NCI-H2196 treated with DMSO at 0.1 percent for 48 hours (cell line): ENCODE measurements at regions not wholly inside any gene's neighbourhood (a gene's known extent, or its start where the extent isn't known, plus 50 kb on each side); places are given as distances from the start of the nearest gene placed in this dataset.

Source experiments
- DNase-seq: peaks from one replicate; lab custom pipeline; 2025; ENCODE audit not compliant: unreplicated experiment; lab: John Stamatoyannopoulos, UW

GRCh38 chr9:23567516-23568165, 258.4 kb downstream of the ELAVL2 start:
- no peak for DNase-seq

GRCh38 chr9:23571414-23572104, 254.5 kb downstream of the ELAVL2 start:
- no peak for DNase-seq

GRCh38 chr9:23573800-23574199, 252.2 kb downstream of the ELAVL2 start:
- DNase-seq, result no peak

GRCh38 chr9:23577611-23578010, 248.4 kb downstream of the ELAVL2 start:
- DNase-seq, result no peak

- DNase-seq, result no peak
Observed at GRCh38 chr9:23581931-23582330, 244.1 kb downstream of the ELAVL2 start.

GRCh38 chr9:23582836-23583235, 243.2 kb downstream of the ELAVL2 start:
- no peak for DNase-seq

- no peak for DNase-seq
Observed at GRCh38 chr9:23586906-23587305, 239.1 kb downstream of the ELAVL2 start.

- no peak for DNase-seq
Observed at GRCh38 chr9:23587433-23587832, 238.6 kb downstream of the ELAVL2 start.

- DNase-seq, result no peak
Observed at GRCh38 chr9:23587903-23588302, 238.1 kb downstream of the ELAVL2 start.

GRCh38 chr9:23590276-23591000, 235.6 kb downstream of the ELAVL2 start:
- no peak for DNase-seq

- DNase-seq, result no peak
Observed at GRCh38 chr9:23594421-23594820, 231.6 kb downstream of the ELAVL2 start.

- no peak for DNase-seq
Observed at GRCh38 chr9:23596913-23597634, 229.0 kb downstream of the ELAVL2 start.

GRCh38 chr9:23598994-23599393, 227.0 kb downstream of the ELAVL2 start:
- DNase-seq, result no peak

- no peak for DNase-seq
Observed at GRCh38 chr9:23603311-23603710, 222.7 kb downstream of the ELAVL2 start.

- no peak for DNase-seq
Observed at GRCh38 chr9:23606107-23606506, 219.9 kb downstream of the ELAVL2 start.

GRCh38 chr9:23608456-23608855, 217.6 kb downstream of the ELAVL2 start:
- DNase-seq, result no peak

- DNase-seq, result no peak
Observed at GRCh38 chr9:23611869-23612268, 214.2 kb downstream of the ELAVL2 start.

GRCh38 chr9:23615569-23615968, 210.5 kb downstream of the ELAVL2 start:
- no peak for DNase-seq

GRCh38 chr9:23621188-23621587, 204.9 kb downstream of the ELAVL2 start:
- DNase-seq, result no peak

GRCh38 chr9:23621924-23622323, 204.1 kb downstream of the ELAVL2 start:
- no peak for DNase-seq

GRCh38 chr9:23622396-23622795, 203.6 kb downstream of the ELAVL2 start:
- no peak for DNase-seq
